ENCODE measurements at regions not wholly inside any gene's neighbourhood (a gene's known extent, or its start where the extent isn't known, plus 50 kb on each side); places are given as distances from the start of the nearest gene placed in this dataset.

DNA sequence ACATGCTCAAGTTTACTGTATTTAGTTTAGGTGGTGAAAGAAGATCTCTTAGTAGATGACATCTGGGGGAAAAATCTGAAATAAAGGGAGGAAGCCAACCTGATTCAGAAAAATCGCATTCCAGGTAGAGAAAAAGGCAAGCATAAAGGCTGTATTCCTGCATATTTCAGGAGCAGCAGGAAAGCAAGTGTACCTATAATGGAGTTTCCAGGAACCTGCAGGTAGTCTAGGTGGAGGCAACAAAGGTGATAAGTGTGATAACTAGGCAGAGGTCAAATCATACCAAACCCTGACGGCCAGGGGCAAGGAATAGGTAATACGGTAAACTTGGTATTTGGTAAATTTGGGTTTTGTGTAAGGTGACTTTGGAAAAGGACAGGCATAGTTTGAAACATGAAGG is 132.8 kb upstream of the GOT2 start:
- TF ChIP-seq, protein P1, sequence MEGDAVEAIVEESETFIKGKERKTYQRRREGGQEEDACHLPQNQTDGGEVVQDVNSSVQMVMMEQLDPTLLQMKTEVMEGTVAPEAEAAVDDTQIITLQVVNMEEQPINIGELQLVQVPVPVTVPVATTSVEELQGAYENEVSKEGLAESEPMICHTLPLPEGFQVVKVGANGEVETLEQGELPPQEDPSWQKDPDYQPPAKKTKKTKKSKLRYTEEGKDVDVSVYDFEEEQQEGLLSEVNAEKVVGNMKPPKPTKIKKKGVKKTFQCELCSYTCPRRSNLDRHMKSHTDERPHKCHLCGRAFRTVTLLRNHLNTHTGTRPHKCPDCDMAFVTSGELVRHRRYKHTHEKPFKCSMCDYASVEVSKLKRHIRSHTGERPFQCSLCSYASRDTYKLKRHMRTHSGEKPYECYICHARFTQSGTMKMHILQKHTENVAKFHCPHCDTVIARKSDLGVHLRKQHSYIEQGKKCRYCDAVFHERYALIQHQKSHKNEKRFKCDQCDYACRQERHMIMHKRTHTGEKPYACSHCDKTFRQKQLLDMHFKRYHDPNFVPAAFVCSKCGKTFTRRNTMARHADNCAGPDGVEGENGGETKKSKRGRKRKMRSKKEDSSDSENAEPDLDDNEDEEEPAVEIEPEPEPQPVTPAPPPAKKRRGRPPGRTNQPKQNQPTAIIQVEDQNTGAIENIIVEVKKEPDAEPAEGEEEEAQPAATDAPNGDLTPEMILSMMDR (IDR thresholded peaks at IDR 0.05), result no peak
- TF ChIP-seq POLR2AphosphoS5 (IDR thresholded peaks at IDR 0.05), result no peak
- TF ChIP-seq POLR2A (IDR thresholded peaks at IDR 0.05), result no peak

Measured in prostate gland (tissue), 2 donors.